ENCODE measurements at regions not wholly inside any gene's neighbourhood (a gene's known extent, or its start where the extent isn't known, plus 50 kb on each side); places are given as distances from the start of the nearest gene placed in this dataset.

GRCh38 chr2:238963161-238963970, 115.5 kb downstream of the TWIST2 start:
- DNase-seq, result no peak

- DNase-seq, result no peak
Measured at GRCh38 chr2:238963971-238964328, 116.1 kb downstream of the TWIST2 start.

- no peak for DNase-seq
Measured at GRCh38 chr2:238964544-238965067, 116.7 kb downstream of the TWIST2 start.

- no peak for DNase-seq
Measured at GRCh38 chr2:238965371-238966071, 117.6 kb downstream of the TWIST2 start.

GRCh38 chr2:238966072-238966937, 118.4 kb downstream of the TWIST2 start:
- no peak for DNase-seq

GRCh38 chr2:238967031-238967977, 119.4 kb downstream of the TWIST2 start:
- no peak for DNase-seq

GRCh38 chr2:238967978-238968360, 120.1 kb downstream of the TWIST2 start:
- no peak for DNase-seq

GRCh38 chr2:238968616-238969384, 120.9 kb downstream of the TWIST2 start:
- DNase-seq, result no peak

- DNase-seq, result no peak
Measured at GRCh38 chr2:238969857-238970256, 122.0 kb downstream of the TWIST2 start.

GRCh38 chr2:238970553-238971081, 122.7 kb downstream of the TWIST2 start:
- peak; percentile 0 for DNase-seq

GRCh38 chr2:238971318-238972145, 123.6 kb downstream of the TWIST2 start:
- DNase-seq, result no peak

GRCh38 chr2:238972146-238972445, 124.2 kb downstream of the TWIST2 start:
- no peak for DNase-seq

GRCh38 chr2:238973038-238973739, 125.3 kb downstream of the TWIST2 start:
- no peak for DNase-seq

GRCh38 chr2:238974081-238974480, 126.2 kb downstream of the TWIST2 start:
- no peak for DNase-seq

- DNase-seq, result no peak
Measured at GRCh38 chr2:238974501-238975166, 126.7 kb downstream of the TWIST2 start.

GRCh38 chr2:238975408-238975807, 127.5 kb downstream of the TWIST2 start:
- no peak for DNase-seq

GRCh38 chr2:238978497-238978896, 130.6 kb downstream of the TWIST2 start:
- DNase-seq, result no peak

GRCh38 chr2:238979636-238980035, 131.8 kb downstream of the TWIST2 start:
- DNase-seq, result no peak

Measured in Kasumi-1 (cell line).